Osteoblast (primary cell): ENCODE measurements at regions not wholly inside any gene's neighbourhood (a gene's known extent, or its start where the extent isn't known, plus 50 kb on each side); places are given as distances from the start of the nearest gene placed in this dataset.

ENCODE experiments used
- DNase-seq: peaks from one replicate; pipeline ENCODE4 v3.0.0; 2011; ENCODE audit warnings: low spot score, mixed read lengths; ENCODE audit not compliant: insufficient read length; ENCODE audit errors: missing footprints
- H2AFZ ChIP-seq: 2 replicates; pipeline ENCODE4 v1.6.0; 2011; ENCODE audit warnings: mild to moderate bottlenecking, low read length
- H3K27ac ChIP-seq: 2 replicates; pipeline ENCODE4 v1.5.1; 2011; ENCODE audit warnings: mild to moderate bottlenecking, low read depth, low read length, moderate library complexity
- H3K27me3 ChIP-seq: 2 replicates; pipeline ENCODE4 v1.6.0; 2012; ENCODE audit warnings: mild to moderate bottlenecking, control low read depth, inconsistent platforms, low read length, moderate library complexity; ENCODE audit not compliant: insufficient read depth
- H3K36me3 ChIP-seq: 2 replicates; pipeline ENCODE4 v1.5.1; 2011; ENCODE audit warnings: mild to moderate bottlenecking, low read length, control low read depth, moderate library complexity; ENCODE audit not compliant: insufficient read depth
- H3K4me1 ChIP-seq: 2 replicates; pipeline ENCODE4 v1.5.1; 2011; ENCODE audit warnings: mild to moderate bottlenecking, low read length, control low read depth, moderate library complexity; ENCODE audit not compliant: insufficient read depth
- H3K4me2 ChIP-seq: 2 replicates; pipeline ENCODE4 v1.6.0; 2011; ENCODE audit warnings: mild to moderate bottlenecking, low read length; ENCODE audit not compliant: insufficient read depth
- H3K4me3 ChIP-seq: fragments of 200-600 bp; sonication (generic); 3 replicates; pipeline ENCODE4 v1.5.1; 2012; ENCODE audit warnings: mild to moderate bottlenecking, low read length, inconsistent platforms; ENCODE audit not compliant: insufficient read depth
- H3K79me2 ChIP-seq: 2 replicates; pipeline ENCODE4 v1.6.0; 2012; ENCODE audit warnings: mild to moderate bottlenecking, low read length, control low read depth, inconsistent platforms; ENCODE audit not compliant: insufficient read depth
- H3K9me3 ChIP-seq: 2 replicates; pipeline ENCODE4 v1.5.1; 2011; ENCODE audit warnings: low read depth, low read length, control low read depth
- H4K20me1 ChIP-seq: 2 replicates; pipeline ENCODE4 v1.6.0; 2012; ENCODE audit warnings: mild to moderate bottlenecking, low read length, control low read depth; ENCODE audit not compliant: insufficient read depth
- TF ChIP-seq, protein P1 (sequence below): IDR thresholded peaks from 2 replicates; pipeline ENCODE4 v1.5.1; 2011; ENCODE audit warnings: mild to moderate bottlenecking, low read depth, low read length, moderate library complexity; ENCODE audit errors: extremely low read depth

DNA sequence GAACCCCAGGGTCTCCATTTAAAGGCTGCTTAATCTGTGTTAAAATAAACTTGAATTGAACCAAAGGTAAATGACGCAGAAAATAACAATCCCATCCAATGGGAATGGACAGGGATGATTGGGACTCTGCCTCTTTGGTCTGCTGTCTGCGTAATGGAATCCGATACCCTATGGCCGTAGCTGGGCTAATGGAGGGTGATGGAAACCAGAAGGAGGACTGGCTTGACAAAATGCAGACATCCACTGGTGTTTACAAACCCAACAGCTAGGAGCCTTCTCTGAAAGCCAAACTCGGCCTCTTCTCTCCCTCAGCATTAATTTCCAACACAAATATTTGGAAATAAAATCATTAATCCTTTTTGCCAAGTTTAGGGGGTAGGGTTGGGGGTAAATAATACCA, 162.2 kb upstream of the CHST15 start:
- Histone ChIP-seq H2AFZ (no peak overlapping the region), H3K4me2 (no peak overlapping the region), H3K4me1 (no peaks in the 10 kb centered on the region), H3K27me3 (peaks cover 7% of the 10 kb centered on the region), H3K27ac (no peak overlapping the region), H3K4me3 (no peak overlapping the region), H3K9me3 (peaks cover 6% of the 10 kb centered on the region), H3K79me2 (no peaks in the 10 kb centered on the region), H3K36me3 (no peaks in the 10 kb centered on the region), H4K20me1 (no peaks in the 10 kb centered on the region)
- no peak for DNase-seq
- TF ChIP-seq, protein P1, sequence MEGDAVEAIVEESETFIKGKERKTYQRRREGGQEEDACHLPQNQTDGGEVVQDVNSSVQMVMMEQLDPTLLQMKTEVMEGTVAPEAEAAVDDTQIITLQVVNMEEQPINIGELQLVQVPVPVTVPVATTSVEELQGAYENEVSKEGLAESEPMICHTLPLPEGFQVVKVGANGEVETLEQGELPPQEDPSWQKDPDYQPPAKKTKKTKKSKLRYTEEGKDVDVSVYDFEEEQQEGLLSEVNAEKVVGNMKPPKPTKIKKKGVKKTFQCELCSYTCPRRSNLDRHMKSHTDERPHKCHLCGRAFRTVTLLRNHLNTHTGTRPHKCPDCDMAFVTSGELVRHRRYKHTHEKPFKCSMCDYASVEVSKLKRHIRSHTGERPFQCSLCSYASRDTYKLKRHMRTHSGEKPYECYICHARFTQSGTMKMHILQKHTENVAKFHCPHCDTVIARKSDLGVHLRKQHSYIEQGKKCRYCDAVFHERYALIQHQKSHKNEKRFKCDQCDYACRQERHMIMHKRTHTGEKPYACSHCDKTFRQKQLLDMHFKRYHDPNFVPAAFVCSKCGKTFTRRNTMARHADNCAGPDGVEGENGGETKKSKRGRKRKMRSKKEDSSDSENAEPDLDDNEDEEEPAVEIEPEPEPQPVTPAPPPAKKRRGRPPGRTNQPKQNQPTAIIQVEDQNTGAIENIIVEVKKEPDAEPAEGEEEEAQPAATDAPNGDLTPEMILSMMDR = no peak

GRCh38 chr10:124254490-124254889, 161.1 kb upstream of the CHST15 start:
- H3K4me2 ChIP-seq = no peak overlapping the region
- peak; percentile 21 for DNase-seq
- H3K4me1 ChIP-seq = no peaks in the 10 kb centered on the region
- H3K4me3 ChIP-seq = no peak overlapping the region
- H3K36me3 ChIP-seq = no peaks in the 10 kb centered on the region
- no peaks in the 10 kb centered on the region for H4K20me1 ChIP-seq
- H3K9me3 ChIP-seq = peaks cover 2% of the 10 kb centered on the region
- TF ChIP-seq, protein P1 = no peak
- no peak overlapping the region for H2AFZ ChIP-seq
- H3K79me2 ChIP-seq = no peaks in the 10 kb centered on the region
- peaks cover 7% of the 10 kb centered on the region for H3K27me3 ChIP-seq
- no peak overlapping the region for H3K27ac ChIP-seq

GRCh38 chr10:124253006-124253405, 159.6 kb upstream of the CHST15 start:
- Histone ChIP-seq H3K36me3 (no peaks in the 10 kb centered on the region), H3K4me1 (no peaks in the 10 kb centered on the region), H3K4me3 (no peak overlapping the region), H3K79me2 (no peaks in the 10 kb centered on the region), H3K4me2 (no peak overlapping the region), H3K27me3 (peaks cover 7% of the 10 kb centered on the region), H2AFZ (no peak overlapping the region), H3K27ac (no peak overlapping the region), H4K20me1 (no peaks in the 10 kb centered on the region), H3K9me3 (peaks cover 2% of the 10 kb centered on the region)
- DNase-seq = no peak
- TF ChIP-seq, protein P1 = no peak

GRCh38 chr10:124252097-124252715, 158.8 kb upstream of the CHST15 start:
- Histone ChIP-seq H3K4me2 (no peak overlapping the region), H3K4me3 (no peak overlapping the region), H4K20me1 (no peaks in the 10 kb centered on the region), H3K36me3 (no peaks in the 10 kb centered on the region), H3K27ac (no peak overlapping the region), H3K9me3 (peaks cover 2% of the 10 kb centered on the region), H2AFZ (no peak overlapping the region), H3K4me1 (no peaks in the 10 kb centered on the region), H3K79me2 (no peaks in the 10 kb centered on the region), H3K27me3 (peaks cover 7% of the 10 kb centered on the region)
- TF ChIP-seq, protein P1 = no peak
- DNase-seq = no peak
